ENCODE measurements at regions not wholly inside any gene's neighbourhood (a gene's known extent, or its start where the extent isn't known, plus 50 kb on each side); places are given as distances from the start of the nearest gene placed in this dataset.

GRCh38 chr5:128711216-128711615 is 173.2 kb upstream of the FBN2 start:
- Histone ChIP-seq H3K4me3 (replicated peaks in 1 of 3; ENCODE audit: insufficient read depth in 1 of 3, low read depth in 1 of 3, low read length in 3 of 3) (no peak overlapping the region), H4K20me1 (replicated peaks; ENCODE audit: control insufficient read depth, extremely low read depth, insufficient read depth, low read length) (no peaks in the 10 kb centered on the region), H3K4me1 (ENCODE audit: control insufficient read depth, extremely low read depth, insufficient read depth, low read length) (no peaks in the 10 kb centered on the region), H3K4me2 (ENCODE audit: insufficient read depth, low read length) (no peak overlapping the region), H2AFZ (ENCODE audit: low read depth, low read length) (no peak overlapping the region), H3K79me2 (ENCODE audit: control insufficient read depth, insufficient read depth, low read length) (no peaks in the 10 kb centered on the region), H3K27me3 (ENCODE audit: control insufficient read depth in 2 of 2, insufficient read depth in 2 of 2, low read length in 2 of 2) (no peaks in the 10 kb centered on the region), H3K27ac (ENCODE audit: insufficient read depth, low read depth, low read length) (no peak overlapping the region), H3K9me3 (replicated peaks; ENCODE audit: control insufficient read depth, insufficient read depth, low read length) (no peaks in the 10 kb centered on the region), H3K36me3 (ENCODE audit: control insufficient read depth in 2 of 2, extremely low read depth in 1 of 2, insufficient read depth in 2 of 2, low read length in 2 of 2) (no peaks in the 10 kb centered on the region), H3K9me1 (replicated peaks; ENCODE audit: control insufficient read depth, extremely low read depth, insufficient read depth, low read length) (no peaks in the 10 kb centered on the region), H3K9ac (replicated peaks; ENCODE audit: extremely low read depth, insufficient read depth, low read length) (no peak overlapping the region)
- TF ChIP-seq CTCF (IDR thresholded peaks at IDR 0.05; ENCODE audit: extremely low read depth in 1 of 2, insufficient read depth in 1 of 2, low read depth in 1 of 2, low read length in 2 of 2) (no peak), EZH2 (IDR thresholded peaks at IDR 0.05; ENCODE audit: borderline replicate concordance, low read depth, low read length, severe bottlenecking) (no peak), POLR2A (IDR thresholded peaks at IDR 0.05; ENCODE audit: low read depth, low read length) (no peak), FOS (IDR thresholded peaks at IDR 0.05; ENCODE audit: borderline replicate concordance, insufficient read depth, low read length) (no peak), MYC (IDR thresholded peaks at IDR 0.05; ENCODE audit: low read depth, low read length) (no peak), JUN (IDR thresholded peaks at IDR 0.05; ENCODE audit: borderline replicate concordance, insufficient read depth, insufficient read length, low read depth) (no peak), MAX (IDR thresholded peaks at IDR 0.05; ENCODE audit: insufficient read depth, insufficient read length) (no peak), GATA2 (IDR thresholded peaks at IDR 0.05; ENCODE audit: insufficient read depth, insufficient read length, low read depth, low read length) (no peak), POLR2AphosphoS5 (IDR thresholded peaks at IDR 0.05; ENCODE audit: insufficient read depth, low read depth, low read length) (no peak)
- dilution Hi-C loops (cut with MboI; ENCODE audit: extremely low pct_ligation_motif_present, low sequenced_read_pairs): no loop called here
- ChIA-PET POLR2A (no interaction called here), CTCF (no interaction called here)
- DNase-seq (ENCODE audit: low read depth, low spot score): no peak
- no TSS peak for BruUV-seq (replicated peaks)
- no peak for FAIRE-seq
- intact Hi-C loops (cut with micrococcal nuclease): no loop called here

Measured in endothelial cell of umbilical vein (primary cell).